ENCODE measurements at regions not wholly inside any gene's neighbourhood (a gene's known extent, or its start where the extent isn't known, plus 50 kb on each side); places are given as distances from the start of the nearest gene placed in this dataset.

DNA sequence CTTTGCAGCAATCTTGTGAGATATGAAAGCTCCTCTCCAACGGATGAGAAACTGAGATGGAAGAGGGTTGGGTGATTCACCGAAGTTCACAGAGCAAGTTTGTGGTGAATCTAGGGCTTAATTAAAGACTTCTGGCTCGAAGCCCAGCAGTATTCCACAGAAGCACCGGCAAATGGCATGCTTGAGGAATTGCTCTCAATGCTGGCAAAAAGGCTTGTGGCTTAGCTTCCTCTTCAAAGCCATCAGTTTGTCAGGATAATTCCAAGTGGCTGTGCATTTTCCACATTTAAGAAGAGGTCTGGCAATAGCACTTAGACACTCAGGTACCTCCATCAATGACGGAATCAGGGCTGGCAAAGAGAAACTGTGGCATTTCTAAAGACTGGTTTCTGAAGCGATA lies 98.7 kb upstream of the SLC66A3 start:
- H3K27me3 Mint-ChIP-seq (ENCODE audit: low read depth), result no peaks in the 10 kb centered on the region; the same call in none of the 2 replicates
- no peak overlapping the region for H3K4me2 ChIP-seq (ENCODE audit: insufficient read depth, insufficient read length, low read length)
- H4K5ac ChIP-seq (ENCODE audit: insufficient read length, low read depth, low read length), result no peak overlapping the region
- H3K4me3 Mint-ChIP-seq, result no peak overlapping the region
- H3K27ac ChIP-seq (ENCODE audit: insufficient read length, low read depth, low read length), result no peak overlapping the region
- no peak overlapping the region for H2BK5ac ChIP-seq (ENCODE audit: insufficient read length, low read length)
- no peak overlapping the region for H2BK15ac ChIP-seq (ENCODE audit: low read depth, low read length)
- no peak overlapping the region for H3K4ac ChIP-seq (ENCODE audit: low read depth, low read length)
- no peak overlapping the region for H3K9ac ChIP-seq (ENCODE audit: extremely low read depth, insufficient read length, low read length)
- H3K79me1 ChIP-seq (ENCODE audit: insufficient read depth, low read depth, low read length, poor library complexity, severe bottlenecking), result no peaks in the 10 kb centered on the region
- H3K4me1 Mint-ChIP-seq, result no peaks in the 10 kb centered on the region; a peak in 1 of 4 replicates
- no peak overlapping the region for H4K8ac ChIP-seq (replicated peaks; ENCODE audit: insufficient read length, low read depth, low read length)
- H3K27me3 ChIP-seq (ENCODE audit: insufficient read depth, low read length), result no peaks in the 10 kb centered on the region
- no peak overlapping the region for H3T11ph ChIP-seq (ENCODE audit: low read length)
- peaks cover 0 to 8% (median 0%) of the 10 kb centered on the region in 3 experiments; a peak in 1 of 7 replicates for H3K36me3 Mint-ChIP-seq (ENCODE audit: insufficient read depth in 1 of 3, low read depth in 3 of 3)
- H3K56ac ChIP-seq (ENCODE audit: insufficient read length, low read depth, low read length), result no peak overlapping the region
- no peaks in the 10 kb centered on the region for H3K4me1 ChIP-seq (ENCODE audit: insufficient read depth, low read length)
- H2BK12ac ChIP-seq (ENCODE audit: insufficient read length, low read depth, low read length), result no peak overlapping the region
- H2BK20ac ChIP-seq (ENCODE audit: low read depth, low read length, poor library complexity, severe bottlenecking), result no peak overlapping the region
- no peaks in the 10 kb centered on the region for H3K9me3 ChIP-seq (ENCODE audit: control insufficient read depth, low read depth, low read length)
- no peak overlapping the region for H2AK5ac ChIP-seq (ENCODE audit: insufficient read length, low read length)
- H2BK120ac ChIP-seq (ENCODE audit: low read depth, low read length, poor library complexity, severe bottlenecking), result no peak overlapping the region
- no peaks in the 10 kb centered on the region for H4K20me1 ChIP-seq (ENCODE audit: control insufficient read depth, insufficient read depth, insufficient read length)
- no peak for TF ChIP-seq CTCF (conservative IDR thresholded peaks at IDR 0.05)
- no peak overlapping the region for H4K91ac ChIP-seq (ENCODE audit: insufficient read length, low read depth, low read length)
- H3K18ac ChIP-seq (ENCODE audit: insufficient read length, low read depth, low read length), result no peak overlapping the region
- no peak for DNase-seq
- no peaks in the 10 kb centered on the region for H3K23me2 ChIP-seq (ENCODE audit: insufficient read length, low read depth, low read length, poor library complexity, severe bottlenecking)
- H2AFZ ChIP-seq (ENCODE audit: low read length), result no peak overlapping the region
- no CpG with 5 or more reads among the region's 6 CpGs for WGBS (ENCODE audit: extremely low coverage, insufficient read length, low lambda C conversion rate)
- H3K79me2 ChIP-seq (ENCODE audit: insufficient read depth, low read length), result no peaks in the 10 kb centered on the region
- H3K9me3 Mint-ChIP-seq, result peaks cover 0 to 7% of the 10 kb centered on the region in 2 experiments; a peak in 2 of 5 replicates
- H3K14ac ChIP-seq (ENCODE audit: insufficient read depth, low read length), result no peak overlapping the region
- no peak overlapping the region for H3K23ac ChIP-seq (ENCODE audit: insufficient read length, low read depth, low read length)
- H3K27ac Mint-ChIP-seq, result no peak overlapping the region
